HG03558 (cell line): ENCODE measurements at regions not wholly inside any gene's neighbourhood (a gene's known extent, or its start where the extent isn't known, plus 50 kb on each side); places are given as distances from the start of the nearest gene placed in this dataset.
"Not testable (repeated sequence)": the region's sequence is repeated elsewhere in the genome, so short reads cannot be mapped to it uniquely, and the experiment has no call there.

Experiments
- ATAC-seq: cut with Tn5 transposase; IDR thresholded peaks from one replicate; pipeline ENCODE4 v1.9.1; 2021; ENCODE audit warnings: moderate number of reproducible peaks; ENCODE audit not compliant: unreplicated experiment; ENCODE audit errors: extremely low read depth

DNA sequence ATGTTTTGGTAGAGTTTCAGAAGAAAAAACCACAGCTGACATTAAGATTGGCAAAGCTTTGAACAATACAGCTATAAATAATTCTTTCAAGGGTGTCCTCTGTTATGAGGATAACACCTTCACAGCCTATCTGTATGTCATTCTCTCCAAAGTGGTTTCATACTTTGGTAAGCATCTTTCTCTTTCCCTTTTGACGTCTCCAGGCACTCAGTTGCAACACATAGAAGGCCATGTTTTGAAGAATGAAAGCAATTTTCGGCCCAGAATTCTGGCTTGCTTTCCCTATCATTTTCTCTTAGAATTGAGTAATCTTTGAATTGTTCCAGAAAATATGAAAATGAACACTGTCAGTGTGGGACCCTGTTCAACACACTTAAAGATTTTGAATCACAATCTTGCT lies 200.0 kb upstream of the CBLB start:
- ATAC-seq, result no peak

GRCh38 chr3:106070187-106070586 lies 201.4 kb upstream of the CBLB start:
- no peak for ATAC-seq

DNA sequence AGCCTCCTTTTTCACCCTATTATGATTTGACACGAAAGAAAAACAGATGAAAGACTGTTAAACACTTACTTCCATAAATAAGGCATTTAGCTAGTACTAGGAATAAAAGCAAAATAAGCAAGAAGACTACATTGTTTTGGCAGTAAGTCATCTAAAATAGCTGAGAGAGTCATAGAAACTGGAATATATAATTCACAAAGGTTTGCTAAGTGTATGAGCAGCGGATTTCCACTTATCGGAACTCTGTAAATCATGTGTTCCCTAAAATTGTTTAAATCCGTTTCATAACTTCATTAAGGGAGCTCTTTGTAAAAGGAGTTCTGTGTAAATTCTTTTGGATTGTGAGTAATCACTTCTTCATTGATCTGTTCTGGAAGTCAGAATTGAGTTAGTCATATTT lies 202.5 kb upstream of the CBLB start:
- no peak for ATAC-seq

GRCh38 chr3:106072596-106072995 lies 203.8 kb upstream of the CBLB start:
- ATAC-seq, result not testable (repeated sequence)

- not testable (repeated sequence) for ATAC-seq
Observed at GRCh38 chr3:106073806-106074205, 205.0 kb upstream of the CBLB start.

- ATAC-seq, result not testable (repeated sequence)
Observed at GRCh38 chr3:106075731-106076130, 206.9 kb upstream of the CBLB start.

GRCh38 chr3:106078635-106079034 lies 209.8 kb upstream of the CBLB start:
- no peak for ATAC-seq

DNA sequence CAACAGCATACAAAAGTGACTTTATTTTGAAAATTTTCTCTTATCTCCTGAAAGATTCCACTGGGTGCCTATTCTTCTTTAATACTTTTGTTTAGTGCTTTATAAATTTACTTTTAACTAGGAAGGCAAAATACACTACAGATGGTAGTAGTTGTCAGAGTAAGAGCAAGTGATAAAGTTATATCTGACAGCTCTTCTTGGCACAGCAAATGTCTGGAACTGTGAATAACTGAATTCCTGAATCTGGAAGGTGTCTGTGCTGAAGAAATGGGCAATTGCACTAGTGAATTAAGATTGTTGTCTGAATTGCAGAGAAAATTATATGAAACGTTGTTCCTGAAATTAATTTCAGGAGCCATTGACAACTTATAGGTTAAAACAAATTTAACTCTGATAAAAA lies 213.8 kb upstream of the CBLB start:
- no peak for ATAC-seq

GRCh38 chr3:106083207-106083606 lies 214.4 kb upstream of the CBLB start:
- ATAC-seq, result no peak

DNA sequence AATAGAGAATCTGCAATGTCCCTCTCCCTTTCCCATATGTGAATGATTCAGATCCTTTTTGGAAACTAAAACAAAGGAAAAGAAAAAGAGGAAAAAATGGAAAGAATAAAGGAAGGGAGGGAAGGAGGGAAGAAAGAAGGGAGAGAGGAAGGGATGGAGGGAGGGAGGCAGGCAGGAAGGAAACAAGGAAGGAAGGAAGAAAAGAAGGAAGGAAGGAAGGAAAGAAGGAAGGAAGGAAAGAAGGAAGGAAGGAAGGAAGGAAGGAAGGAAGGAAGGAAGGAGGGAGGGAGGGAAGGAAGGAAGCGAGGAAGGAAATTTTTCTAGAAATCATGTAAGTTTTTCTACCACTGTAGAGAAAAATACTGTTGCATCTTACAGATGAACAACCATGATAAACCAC lies 215.0 kb upstream of the CBLB start:
- ATAC-seq, result no peak

GRCh38 chr3:106086038-106086437 lies 217.2 kb upstream of the CBLB start:
- ATAC-seq, result no peak

DNA sequence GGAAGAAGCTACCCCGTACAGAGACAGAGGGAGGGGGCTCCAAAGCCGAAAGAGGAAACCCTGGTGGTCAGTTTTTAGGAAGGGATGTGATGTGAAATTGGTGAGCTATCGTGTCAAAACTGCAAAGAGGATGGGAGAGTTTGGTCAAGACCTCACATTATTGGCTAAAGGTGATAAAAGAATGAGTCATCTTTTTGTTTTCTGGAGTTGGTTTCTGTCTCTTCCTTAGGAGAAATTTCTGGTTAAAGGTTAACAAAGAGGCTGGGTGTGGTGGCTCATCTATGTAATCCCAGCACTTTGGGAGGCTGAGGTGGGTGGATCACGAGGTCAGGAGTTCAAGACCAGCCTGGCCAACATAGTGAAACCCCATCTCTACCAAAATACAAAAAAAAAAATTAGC lies 217.8 kb upstream of the CBLB start:
- ATAC-seq, result no peak

DNA sequence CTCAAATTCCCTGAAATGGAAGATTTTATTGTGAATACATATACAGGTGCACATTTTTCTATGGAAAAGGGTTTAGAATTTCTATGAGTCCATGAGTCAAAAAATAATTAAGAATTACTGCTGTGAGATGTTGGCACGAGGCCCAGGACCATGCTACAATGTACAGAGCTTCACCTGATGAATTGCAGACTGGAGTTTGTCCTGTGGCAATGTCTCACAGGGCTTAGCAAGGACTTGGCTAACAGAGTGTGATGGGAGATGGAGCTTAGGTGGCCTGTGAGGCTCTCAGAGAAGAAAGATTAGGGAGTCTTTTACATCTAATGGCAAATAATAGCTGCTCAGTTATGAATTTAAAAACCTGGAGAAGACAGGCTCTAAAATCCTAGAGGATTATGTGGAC lies 219.5 kb upstream of the CBLB start:
- ATAC-seq, result no peak

GRCh38 chr3:106088899-106089298 lies 220.1 kb upstream of the CBLB start:
- no peak for ATAC-seq

DNA sequence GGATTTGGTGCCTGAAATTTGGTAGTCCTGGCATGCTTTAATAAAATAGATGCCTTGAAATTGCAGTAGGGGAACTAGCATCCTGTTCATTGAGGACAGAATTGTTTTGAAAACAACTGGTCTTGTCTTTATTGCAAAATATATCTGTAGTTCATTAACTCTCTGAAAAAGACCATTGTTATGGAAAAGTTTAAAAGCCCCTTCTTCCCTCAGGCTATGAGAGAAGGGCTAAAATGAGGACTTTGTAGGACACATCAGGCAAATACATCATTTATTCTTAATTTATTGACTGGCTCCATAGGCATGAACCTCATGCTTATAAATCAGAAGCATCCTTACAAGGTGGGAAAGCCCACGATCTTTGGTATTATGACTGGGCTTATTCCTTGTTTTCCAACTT lies 221.0 kb upstream of the CBLB start:
- no peak for ATAC-seq

DNA sequence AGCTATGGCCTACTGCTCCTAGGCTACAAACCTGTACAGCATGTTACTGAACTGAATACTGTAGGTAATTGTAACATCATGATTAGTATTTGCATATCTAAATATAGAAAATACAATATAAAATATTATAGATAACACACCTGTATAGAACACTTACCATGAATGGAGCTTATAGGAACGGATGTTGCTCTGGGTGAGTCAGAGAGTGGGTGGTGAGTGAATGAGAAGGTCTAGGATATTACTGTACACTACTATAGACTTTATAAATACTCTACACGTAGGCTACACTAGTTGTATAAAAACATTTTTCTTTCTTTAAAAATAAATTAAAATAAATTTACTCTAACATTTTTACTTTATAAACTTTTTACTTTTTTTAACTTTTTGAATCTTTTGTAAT lies 224.0 kb upstream of the CBLB start:
- ATAC-seq, result no peak

DNA sequence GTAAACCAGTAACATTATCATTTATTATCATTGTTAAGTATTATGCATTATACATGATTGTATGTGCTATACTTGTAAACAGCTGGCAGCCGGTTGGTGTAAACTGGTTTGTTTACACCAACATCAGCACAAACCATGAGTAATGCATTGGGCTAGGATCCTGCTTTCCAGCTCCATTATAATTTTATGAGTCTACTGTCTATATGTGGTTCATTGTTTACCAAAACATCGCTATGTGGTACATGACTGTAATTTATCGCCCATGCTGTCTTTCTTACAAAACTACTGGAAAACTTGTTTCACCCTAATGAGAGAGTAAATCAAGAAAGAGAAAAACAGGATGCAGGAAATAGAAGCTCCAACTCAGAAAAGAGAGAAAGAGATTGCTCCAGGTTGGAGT lies 224.8 kb upstream of the CBLB start:
- ATAC-seq, result no peak

DNA sequence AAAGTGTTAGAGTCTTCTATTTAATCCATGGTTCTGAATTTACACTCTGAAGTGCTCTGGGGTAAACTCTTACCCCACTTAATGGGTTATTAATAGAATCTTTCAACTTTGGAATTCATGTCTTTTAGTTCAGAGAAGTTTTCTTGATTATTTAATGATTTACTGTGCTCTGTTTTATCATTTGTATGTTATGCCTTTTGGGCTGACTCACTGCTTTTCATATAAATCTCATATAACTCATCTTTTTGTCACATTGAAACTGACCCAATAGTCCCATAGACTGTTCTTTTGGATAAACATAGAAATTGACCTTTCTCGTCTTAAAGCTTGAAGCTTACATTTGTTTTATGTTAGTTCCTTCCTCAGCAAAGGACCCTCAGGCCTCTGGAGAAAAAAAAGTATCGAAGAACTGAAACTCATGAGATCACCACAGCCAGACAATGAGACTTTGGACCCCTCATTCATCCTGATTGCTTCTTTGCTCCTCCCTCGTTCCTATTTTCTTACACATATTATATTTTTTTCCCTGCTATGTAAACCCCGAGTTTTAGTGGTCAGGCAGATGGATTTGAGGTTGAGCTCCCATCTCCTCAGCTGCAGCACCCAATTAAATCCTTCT lies 229.1 kb upstream of the CBLB start:
- ATAC-seq, result no peak

DNA sequence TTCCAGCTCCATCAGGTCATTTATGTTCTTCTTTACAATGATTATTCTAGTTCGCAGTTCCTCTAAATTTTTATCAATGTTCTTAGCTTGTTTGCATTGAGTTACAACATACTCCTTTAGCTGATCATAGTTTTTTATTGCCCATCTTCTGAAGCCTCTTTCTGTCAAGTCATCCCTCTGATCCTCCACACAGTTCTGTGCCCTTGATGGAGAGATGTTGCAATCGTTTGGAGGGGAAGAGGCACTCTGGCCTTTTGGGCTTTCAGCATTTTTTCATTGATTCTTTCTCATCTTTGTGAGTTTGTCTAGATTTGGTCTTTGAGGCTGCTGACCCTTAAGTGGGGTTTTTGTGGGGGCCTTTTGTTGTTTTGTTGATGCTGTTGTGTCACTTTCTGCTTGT lies 234.6 kb upstream of the CBLB start:
- no peak for ATAC-seq

DNA sequence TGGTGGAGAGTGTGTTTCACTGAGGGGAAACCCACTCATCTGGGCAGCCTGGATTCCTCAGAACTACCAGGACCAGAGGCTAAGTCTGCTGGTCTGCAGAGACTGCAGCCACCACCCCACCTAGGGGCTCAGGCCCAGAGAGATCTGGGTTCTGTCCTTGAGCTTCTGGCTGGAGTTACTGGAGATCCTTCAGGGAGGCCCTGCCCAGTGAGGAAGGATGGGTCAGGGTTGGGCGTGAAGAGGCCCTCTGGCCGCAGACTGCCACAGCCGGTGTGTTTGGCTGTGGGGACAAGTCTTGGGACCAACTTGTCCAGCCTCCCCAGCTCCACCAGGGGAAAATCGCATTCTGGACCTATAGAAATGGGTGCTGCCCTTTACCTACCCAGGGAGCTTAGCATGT lies 235.3 kb upstream of the CBLB start:
- ATAC-seq, result no peak

- no peak for ATAC-seq
Observed at GRCh38 chr3:106108925-106109324, 240.1 kb upstream of the CBLB start.

DNA sequence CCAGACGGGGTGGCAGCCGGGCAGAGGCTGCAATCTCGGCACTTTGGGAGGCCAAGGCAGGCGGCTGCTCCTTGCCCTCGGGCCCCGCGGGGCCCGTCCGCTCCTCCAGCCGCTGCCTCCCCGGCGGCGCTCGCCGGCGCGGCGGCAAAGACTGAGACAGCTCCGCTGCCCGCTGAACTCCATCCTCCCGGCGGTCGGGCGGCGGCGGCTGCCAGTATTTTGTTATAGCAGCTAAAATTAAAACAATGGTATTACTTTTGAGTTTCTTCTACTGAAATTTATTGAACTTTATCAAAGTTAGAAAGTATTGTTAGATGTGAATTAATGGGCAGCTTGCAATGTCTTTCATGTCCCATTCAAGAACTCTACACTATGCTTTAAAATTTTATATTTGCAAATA lies 243.7 kb upstream of the CBLB start:
- ATAC-seq, result not testable (repeated sequence)

GRCh38 chr3:106113747-106114146 lies 244.9 kb upstream of the CBLB start:
- no peak for ATAC-seq
